HG03196 (cell line): ENCODE measurements at regions not wholly inside any gene's neighbourhood (a gene's known extent, or its start where the extent isn't known, plus 50 kb on each side); places are given as distances from the start of the nearest gene placed in this dataset.
A peak's percentile ranks its signal among the peaks of the same experiment; 100 is the strongest.

Experiments
- ATAC-seq: cut with Tn5 transposase; IDR thresholded peaks from one replicate; pipeline ENCODE4 v1.9.1; 2021; ENCODE audit not compliant: unreplicated experiment

GRCh38 chr2:57862727-57863126 is 183.9 kb upstream of the VRK2 start:
- ATAC-seq: no peak

GRCh38 chr2:57864926-57865325 is 181.7 kb upstream of the VRK2 start:
- no peak for ATAC-seq

GRCh38 chr2:57867730-57868129 is 178.9 kb upstream of the VRK2 start:
- ATAC-seq: no peak

GRCh38 chr2:57868619-57869139 is 177.9 kb upstream of the VRK2 start:
- ATAC-seq: no peak

GRCh38 chr2:57869758-57870344 is 176.8 kb upstream of the VRK2 start:
- no peak for ATAC-seq

- peak; percentile 50 for ATAC-seq
These were observed 170.3 kb upstream of the VRK2 start for GRCh38 chr2:57876313-57876712.

- no peak for ATAC-seq
These were observed 168.8 kb upstream of the VRK2 start for GRCh38 chr2:57877811-57878170.

GRCh38 chr2:57878171-57878865 is 168.3 kb upstream of the VRK2 start:
- ATAC-seq: no peak

- no peak for ATAC-seq
These were observed 167.8 kb upstream of the VRK2 start for GRCh38 chr2:57878866-57879210.

- no peak for ATAC-seq
These were observed 166.2 kb upstream of the VRK2 start for GRCh38 chr2:57880446-57880845.

- ATAC-seq: no peak
These were observed 165.6 kb upstream of the VRK2 start for GRCh38 chr2:57880967-57881366.

- no peak for ATAC-seq
These were observed 164.4 kb upstream of the VRK2 start for GRCh38 chr2:57881998-57882888.

- ATAC-seq: no peak
These were observed 163.6 kb upstream of the VRK2 start for GRCh38 chr2:57882895-57883515.

- ATAC-seq: no peak
These were observed 162.3 kb upstream of the VRK2 start for GRCh38 chr2:57884281-57884680.

GRCh38 chr2:57885742-57886141 is 160.9 kb upstream of the VRK2 start:
- no peak for ATAC-seq

GRCh38 chr2:57886161-57886786 is 160.3 kb upstream of the VRK2 start:
- ATAC-seq: no peak

GRCh38 chr2:57888463-57888862 is 158.1 kb upstream of the VRK2 start:
- no peak for ATAC-seq

- ATAC-seq: peak; percentile 45
These were observed 156.1 kb upstream of the VRK2 start for GRCh38 chr2:57890464-57890863.

GRCh38 chr2:57891086-57891712 is 155.4 kb upstream of the VRK2 start:
- ATAC-seq: no peak

- peak; percentile 62 for ATAC-seq
These were observed 153.7 kb upstream of the VRK2 start for GRCh38 chr2:57892920-57893319.

GRCh38 chr2:57893347-57893746 is 153.3 kb upstream of the VRK2 start:
- no peak for ATAC-seq
